ENCODE measurements at regions not wholly inside any gene's neighbourhood (a gene's known extent, or its start where the extent isn't known, plus 50 kb on each side); places are given as distances from the start of the nearest gene placed in this dataset.

DNA sequence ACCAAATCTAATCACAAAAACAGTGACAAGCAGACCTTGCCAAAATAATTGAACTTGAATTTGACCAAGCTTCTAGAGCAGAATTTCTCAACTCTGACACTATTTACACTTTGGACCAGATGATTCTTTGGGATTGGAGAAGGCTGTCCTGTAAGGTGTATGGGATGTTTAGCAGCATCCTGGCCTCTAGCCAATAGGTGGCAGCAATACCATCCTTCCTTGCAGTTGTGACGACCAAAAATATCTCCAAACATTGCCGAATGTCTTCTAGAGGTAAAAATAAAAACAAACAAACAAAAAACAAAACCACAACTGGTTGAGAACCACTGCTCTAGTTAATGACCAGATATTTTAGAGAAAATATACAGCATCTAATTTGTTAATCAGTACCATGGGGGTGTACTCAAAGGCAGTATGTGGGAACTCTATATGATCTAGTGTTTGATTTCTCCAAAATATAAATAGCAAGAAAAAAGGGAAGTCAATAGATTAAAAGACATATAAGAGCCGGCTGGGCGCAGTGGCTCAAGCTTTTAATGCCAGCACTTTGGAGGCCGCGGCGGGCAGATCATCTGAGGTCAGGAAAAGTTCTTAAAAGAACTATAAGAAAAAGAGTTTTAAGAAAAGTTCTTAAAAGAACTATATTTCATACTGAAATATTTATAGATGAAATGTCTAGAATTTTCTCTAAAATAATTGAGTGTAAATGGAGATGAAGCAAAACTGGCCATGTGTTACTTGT lies 60.9 kb upstream of the ZNF527 start:
- no peak for TF ChIP-seq POLR2AphosphoS5 (IDR thresholded peaks at IDR 0.05)
- no peak for TF ChIP-seq POLR2A (IDR thresholded peaks at IDR 0.05)
- TF ChIP-seq, protein P1, sequence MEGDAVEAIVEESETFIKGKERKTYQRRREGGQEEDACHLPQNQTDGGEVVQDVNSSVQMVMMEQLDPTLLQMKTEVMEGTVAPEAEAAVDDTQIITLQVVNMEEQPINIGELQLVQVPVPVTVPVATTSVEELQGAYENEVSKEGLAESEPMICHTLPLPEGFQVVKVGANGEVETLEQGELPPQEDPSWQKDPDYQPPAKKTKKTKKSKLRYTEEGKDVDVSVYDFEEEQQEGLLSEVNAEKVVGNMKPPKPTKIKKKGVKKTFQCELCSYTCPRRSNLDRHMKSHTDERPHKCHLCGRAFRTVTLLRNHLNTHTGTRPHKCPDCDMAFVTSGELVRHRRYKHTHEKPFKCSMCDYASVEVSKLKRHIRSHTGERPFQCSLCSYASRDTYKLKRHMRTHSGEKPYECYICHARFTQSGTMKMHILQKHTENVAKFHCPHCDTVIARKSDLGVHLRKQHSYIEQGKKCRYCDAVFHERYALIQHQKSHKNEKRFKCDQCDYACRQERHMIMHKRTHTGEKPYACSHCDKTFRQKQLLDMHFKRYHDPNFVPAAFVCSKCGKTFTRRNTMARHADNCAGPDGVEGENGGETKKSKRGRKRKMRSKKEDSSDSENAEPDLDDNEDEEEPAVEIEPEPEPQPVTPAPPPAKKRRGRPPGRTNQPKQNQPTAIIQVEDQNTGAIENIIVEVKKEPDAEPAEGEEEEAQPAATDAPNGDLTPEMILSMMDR (IDR thresholded peaks at IDR 0.05) = no peak

All from sigmoid colon (tissue), 4 donors.